SKM-1 (cell line): ENCODE measurements at regions not wholly inside any gene's neighbourhood (a gene's known extent, or its start where the extent isn't known, plus 50 kb on each side); places are given as distances from the start of the nearest gene placed in this dataset.

Experiments used
- DNase-seq: peaks from one replicate; lab custom pipeline; 2025; ENCODE audit not compliant: unreplicated experiment; lab: John Stamatoyannopoulos, UW

DNA sequence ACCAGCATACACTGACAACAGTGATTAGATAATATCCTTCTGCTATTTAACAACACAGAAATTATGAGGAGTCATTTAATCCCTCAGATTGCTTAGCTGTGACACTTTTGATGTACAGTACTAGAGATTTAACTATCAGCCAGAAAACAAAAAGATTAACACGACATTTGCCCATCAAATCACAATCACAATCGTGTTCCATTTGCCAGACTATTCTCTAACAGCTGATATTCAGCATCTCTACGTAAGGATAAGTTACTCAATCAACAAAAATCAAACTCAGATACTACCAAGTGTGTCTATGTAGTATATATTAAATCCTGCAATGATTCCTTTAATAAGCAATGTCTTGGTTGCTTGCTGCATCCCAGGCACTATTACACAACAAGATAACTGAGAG lies 558.7 kb upstream of the USP15 start:
- no peak for DNase-seq

- DNase-seq: no peak
Measured at GRCh38 chr12:61706783-61707182, 553.4 kb upstream of the USP15 start.

- DNase-seq: no peak
Measured at GRCh38 chr12:61713121-61713520, 547.1 kb upstream of the USP15 start.

DNA sequence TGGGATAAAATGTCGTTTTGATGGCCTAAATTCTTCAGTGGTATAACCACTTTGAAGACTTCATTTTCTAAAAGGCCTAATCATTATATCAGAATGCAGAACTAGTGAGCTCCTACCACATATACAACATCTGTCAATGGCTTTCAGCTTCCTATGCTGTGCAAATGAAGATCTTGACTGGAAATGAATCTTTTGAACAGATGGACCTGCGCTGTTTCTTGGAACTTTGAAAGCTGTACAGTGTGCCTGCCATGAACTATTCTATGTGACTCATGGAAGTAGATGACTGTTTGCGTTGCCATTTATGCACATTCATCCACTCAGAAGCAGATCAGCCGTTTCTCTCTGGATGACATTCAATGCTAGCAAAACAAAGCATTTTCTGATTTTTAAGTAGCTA lies 542.2 kb upstream of the USP15 start:
- no peak for DNase-seq

DNA sequence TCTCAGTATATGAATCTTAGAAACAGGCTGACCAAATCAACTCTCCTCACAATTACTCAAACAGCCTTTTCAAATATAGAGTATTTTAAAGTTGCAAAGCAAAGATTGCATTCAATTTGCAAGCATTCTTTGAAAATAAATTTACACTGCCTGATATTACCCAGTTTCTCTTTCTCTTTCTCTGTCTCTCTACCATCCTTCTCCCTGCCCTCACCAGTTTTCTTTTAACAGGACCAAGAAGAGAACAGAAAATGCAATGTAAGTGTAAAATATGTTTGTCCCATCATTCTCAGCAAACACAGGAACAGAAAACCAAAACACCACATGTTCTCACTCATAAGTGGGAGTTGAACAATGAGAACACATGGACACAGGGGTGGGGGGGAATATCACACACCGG lies 520.3 kb upstream of the USP15 start:
- DNase-seq: no peak

DNA sequence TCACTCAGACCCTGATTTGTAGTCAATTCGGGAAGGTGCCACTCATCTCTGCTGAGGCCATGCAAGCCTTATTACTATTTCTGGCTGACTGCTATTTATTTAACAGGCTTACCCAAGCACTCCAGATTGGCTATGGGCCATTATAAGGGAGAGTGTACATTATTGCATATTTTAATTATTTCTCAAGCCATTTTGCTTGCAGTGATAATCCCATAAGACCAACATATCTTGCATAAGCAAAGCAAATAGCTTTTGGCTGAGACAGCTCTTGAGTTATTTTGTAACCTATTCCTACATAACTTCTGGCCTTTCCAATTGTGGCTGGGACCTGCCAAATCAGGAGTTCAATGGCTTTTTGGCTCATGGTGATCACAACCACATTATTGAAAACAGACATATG lies 509.6 kb upstream of the USP15 start:
- no peak for DNase-seq

DNA sequence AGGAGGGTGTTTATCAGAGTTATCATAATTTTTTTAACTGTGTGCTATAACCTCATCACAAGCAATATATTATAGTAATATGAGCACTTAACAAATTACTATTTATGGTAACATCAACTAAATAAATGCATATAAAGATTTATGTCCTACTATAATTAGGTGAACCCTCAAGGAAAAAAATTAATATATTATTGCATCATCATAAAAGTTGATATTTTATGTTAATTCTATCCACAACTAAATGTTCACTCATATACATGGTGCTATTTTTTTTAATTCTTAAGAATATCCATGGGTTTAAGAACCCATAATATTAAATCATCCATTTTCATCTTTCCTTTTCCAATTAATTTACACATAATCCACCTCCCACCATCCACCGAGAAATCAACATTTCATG lies 506.0 kb upstream of the USP15 start:
- DNase-seq: no peak

DNA sequence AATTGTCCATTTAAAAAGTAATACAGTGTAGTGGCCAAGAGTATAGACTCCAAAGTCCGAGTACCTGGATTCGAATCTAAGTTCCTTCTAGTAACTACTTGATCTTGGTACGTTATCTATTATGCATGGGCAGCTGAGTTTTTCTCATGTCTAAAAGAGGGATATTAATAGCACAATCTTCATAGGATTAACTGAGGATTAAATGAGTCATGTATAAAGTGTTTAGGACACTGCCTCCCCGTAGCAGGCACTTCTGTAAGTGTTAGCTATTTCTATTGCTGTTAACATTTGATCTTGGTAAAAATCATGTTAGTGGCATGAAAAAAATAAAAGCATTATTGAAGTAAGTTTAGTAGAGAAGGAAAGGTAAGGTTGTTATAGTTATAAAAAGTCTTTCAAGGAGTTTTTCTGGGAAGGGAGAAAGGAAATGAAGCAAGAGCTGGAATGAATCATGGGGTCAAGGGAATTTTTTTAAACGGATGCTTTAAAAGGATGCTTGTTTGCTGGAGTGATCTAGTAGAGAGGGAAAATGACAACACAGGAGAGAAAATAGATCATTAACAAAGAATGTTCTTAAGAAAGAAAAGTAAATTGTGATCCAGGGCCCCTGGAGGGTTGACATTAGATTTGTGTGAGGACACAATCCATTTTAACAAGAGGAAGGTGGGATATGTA lies 502.2 kb upstream of the USP15 start:
- no peak for DNase-seq

DNA sequence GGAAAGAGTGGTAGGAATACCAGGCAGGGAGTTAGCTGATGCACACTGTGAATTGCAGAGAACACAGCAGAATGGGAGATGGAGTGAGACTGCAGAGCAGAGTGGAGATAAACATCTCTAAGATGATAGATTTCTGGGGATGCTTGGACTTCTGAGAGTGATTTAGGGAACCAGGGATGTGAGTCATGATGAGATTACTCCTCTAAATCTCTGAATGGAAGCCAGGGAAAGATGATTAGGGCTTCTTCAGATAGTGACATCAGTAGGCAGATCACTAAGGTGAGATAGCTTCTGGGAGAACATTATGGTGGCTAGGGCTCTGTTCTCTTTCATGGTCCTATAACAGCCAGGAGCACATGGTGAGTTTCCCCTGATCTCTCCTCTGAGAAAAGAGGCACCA lies 501.5 kb upstream of the USP15 start:
- no peak for DNase-seq

DNA sequence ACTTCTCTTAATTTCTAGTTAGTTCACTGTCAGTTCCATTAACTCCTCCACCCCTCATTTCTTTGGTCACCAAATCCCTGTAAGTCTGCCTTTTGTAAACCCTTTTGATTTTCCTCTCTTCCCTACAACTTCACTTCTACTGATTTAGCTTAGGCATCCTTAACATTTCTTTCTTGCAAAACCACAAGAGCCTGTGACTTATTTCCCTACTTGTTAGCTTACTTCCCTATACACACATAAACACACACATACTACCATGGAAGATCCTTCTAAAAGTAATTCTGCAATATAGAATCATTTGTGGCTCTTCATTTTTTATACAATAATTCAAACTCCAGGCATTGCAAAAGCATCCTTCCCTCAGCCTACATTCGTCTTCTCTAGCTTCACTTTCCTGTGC lies 494.3 kb upstream of the USP15 start:
- no peak for DNase-seq

- DNase-seq: no peak
Measured at GRCh38 chr12:61780435-61780834, 479.8 kb upstream of the USP15 start.

DNA sequence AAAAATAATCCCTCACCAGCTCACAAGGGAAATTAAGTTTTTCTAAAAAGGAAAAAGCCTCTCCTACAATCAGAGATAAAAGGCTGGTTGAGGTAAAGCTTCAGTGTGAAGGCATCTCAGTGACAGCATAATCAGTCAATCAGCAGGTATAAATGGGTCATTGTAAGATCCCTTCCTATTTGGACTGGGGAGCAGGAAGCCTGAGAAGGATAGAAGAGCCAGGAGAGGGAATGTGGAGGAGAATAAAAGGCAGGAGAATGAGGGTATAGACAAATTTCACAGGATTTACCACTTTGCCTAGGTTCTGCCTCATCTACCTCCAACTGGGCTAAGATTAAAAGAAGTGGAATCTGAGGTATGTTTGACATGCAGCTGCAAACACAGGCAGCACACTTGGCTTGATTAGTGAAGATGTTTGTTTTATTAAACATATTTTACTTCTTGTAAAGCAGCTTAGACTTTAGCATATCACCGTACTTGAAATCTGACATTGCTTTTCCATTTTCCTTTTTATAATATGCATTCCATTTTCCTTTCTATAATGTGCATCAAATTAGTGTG lies 479.1 kb upstream of the USP15 start:
- no peak for DNase-seq

DNA sequence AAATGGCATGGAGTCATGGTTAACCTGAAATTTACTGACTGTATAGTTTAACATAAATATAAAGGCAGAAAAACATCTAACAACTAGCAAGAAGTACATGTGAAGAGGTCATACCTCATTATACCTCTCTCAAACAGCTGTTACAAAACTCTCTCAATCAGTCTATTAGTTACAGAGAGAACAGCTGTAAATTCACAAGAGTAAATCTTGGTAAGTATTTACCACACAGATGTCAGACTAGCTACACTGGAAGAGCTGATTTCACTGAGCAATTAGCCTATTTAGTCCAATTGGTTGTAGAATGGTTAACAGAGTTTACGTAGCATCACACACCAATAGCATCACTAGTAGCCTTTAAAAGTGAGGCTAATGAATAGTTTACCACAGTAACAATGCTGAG lies 463.4 kb upstream of the USP15 start:
- no peak for DNase-seq

- no peak for DNase-seq
Measured at GRCh38 chr12:61797266-61797665, 462.9 kb upstream of the USP15 start.

DNA sequence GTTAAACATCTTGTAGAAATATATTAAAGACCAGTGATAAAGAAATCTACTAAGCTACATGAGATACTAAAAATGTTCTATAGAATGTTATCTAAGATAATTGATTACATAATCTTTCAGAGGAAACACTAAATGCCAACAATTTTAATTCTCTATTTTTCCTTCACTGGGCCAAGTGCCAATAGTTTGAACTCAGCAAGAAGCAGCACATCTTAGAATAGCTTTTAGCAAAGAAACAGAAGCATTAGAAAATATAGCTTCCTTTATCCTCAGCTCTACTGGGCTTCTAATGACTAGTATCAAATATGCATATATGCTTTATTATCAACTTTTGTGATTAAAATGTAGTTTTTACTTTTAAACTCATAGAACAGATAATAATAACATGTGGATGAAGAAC lies 461.4 kb upstream of the USP15 start:
- no peak for DNase-seq

GRCh38 chr12:61804301-61804700 lies 455.9 kb upstream of the USP15 start:
- DNase-seq: no peak

DNA sequence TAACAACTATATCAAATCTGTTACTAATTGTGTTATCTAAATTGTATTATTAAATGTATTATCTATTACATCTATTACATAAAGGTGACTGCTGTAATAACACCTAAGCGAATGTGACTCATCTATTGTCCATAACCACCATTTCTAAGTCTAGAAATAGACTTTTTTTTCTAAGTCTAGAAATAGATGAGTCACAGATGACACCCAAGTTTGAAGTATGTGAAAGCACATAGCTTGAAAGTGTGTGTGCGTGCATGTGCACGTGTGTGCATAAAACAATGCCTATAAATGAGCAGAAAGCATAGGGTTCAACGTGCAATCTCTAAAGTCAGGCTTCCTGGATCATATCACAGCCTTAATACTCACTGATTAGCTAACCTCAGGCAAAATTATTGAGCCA lies 451.3 kb upstream of the USP15 start:
- no peak for DNase-seq

GRCh38 chr12:61810486-61810885 lies 449.7 kb upstream of the USP15 start:
- no peak for DNase-seq

DNA sequence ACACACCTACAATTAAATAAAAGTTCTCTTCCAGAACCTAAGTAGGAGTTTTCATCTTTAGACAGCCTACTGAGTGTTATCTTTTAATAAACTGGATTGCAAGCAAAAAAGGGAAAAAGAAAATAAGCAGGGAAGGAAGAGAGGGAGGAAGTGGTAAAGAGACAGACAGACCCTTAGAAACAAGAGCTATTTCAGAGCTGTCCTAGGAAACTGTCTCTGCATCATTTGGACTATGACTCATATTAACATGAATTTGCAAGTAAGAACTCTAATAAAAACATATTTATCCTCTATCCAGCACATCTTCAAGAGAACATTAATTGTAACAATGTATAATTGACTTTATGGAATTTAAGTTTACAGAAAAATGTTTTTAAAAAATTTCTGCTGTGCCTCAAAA lies 438.8 kb upstream of the USP15 start:
- DNase-seq: no peak

DNA sequence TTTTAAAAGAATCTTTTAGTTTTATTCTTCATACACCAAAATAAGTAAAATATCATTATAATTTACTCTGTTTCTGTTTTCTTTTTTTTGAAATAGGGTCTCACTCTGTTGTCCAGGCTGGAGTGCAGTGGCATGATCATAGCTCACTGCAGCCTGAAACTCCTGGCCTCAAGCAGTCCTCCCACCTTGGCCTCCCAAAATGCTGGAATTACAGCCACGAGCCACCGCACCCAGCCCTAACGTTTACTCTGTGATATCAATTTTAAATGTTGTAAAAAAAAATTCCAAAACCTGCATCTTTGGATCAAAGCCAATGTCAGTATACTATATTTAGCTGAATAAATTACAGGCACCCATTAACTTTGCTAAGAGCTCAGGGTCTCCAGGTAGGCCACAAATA lies 437.1 kb upstream of the USP15 start:
- DNase-seq: no peak

GRCh38 chr12:61846765-61847164 lies 413.4 kb upstream of the USP15 start:
- DNase-seq: no peak

- no peak for DNase-seq
Measured at GRCh38 chr12:61848893-61849292, 411.3 kb upstream of the USP15 start.

DNA sequence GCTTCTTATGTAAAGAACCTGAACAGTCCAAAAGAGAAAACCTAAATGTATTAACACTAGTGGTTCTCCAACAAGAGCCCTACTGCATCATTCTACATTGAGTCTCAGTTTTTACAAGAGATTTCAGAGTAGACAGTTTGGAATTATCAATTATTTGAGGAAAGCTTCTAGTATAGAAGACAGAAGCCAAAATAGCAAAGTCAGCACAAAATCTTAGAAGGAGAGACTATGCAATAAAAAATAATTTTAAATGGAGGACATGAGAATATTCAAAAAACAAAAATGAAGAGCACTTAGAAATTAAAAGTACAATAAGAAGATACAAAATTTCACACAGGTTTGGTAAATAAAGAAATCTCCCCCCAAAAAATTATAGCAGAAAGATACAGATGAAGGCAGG lies 406.3 kb upstream of the USP15 start:
- DNase-seq: no peak
